NB4 (cell line): ENCODE measurements at regions not wholly inside any gene's neighbourhood (a gene's known extent, or its start where the extent isn't known, plus 50 kb on each side); places are given as distances from the start of the nearest gene placed in this dataset.

Experiments
- CTCF ChIP-seq: IDR thresholded peaks from one replicate; pipeline ENCODE4 v1.5.1; 2012; ENCODE audit warnings: low read depth, low read length
- MYC ChIP-seq: IDR thresholded peaks from 2 replicates; pipeline ENCODE4 v1.6.1; 2011; ENCODE audit warnings: low read depth, low read length

GRCh38 chr16:80047842-80048241 lies 447.3 kb upstream of the MAF start:
- TF ChIP-seq CTCF (no peak), MYC (no peak)
